HCT116 (cell line): ENCODE measurements at regions not wholly inside any gene's neighbourhood (a gene's known extent, or its start where the extent isn't known, plus 50 kb on each side); places are given as distances from the start of the nearest gene placed in this dataset.

Experiments
- ATAC-seq: fragments of 200-7000 bp; cut with Tn5 transposase; 2 replicates; pipeline ENCODE4 v1.9.1; 2020; ENCODE audit warnings: mild to moderate bottlenecking, moderate library complexity
- BruUV-seq: library from RNA; stranded (reverse); fragments of 400-500 nt; replicated peaks from 2 replicates; lab custom pipeline; 2021; lab: Mats Ljungman, UMichigan
- CTCF ChIA-PET: fragments of 300-600 bp; sonication (Branson Sonifier 250); formaldehyde crosslinking; loops from one replicate; lab custom pipeline; 2021; ENCODE audit warnings: antibody characterized with exemption; lab: Charles Lee
- POLR2A ChIA-PET: fragments of 300-600, 350-600 bp; sonication (Branson Sonifier 250); formaldehyde crosslinking; loops from one replicate; lab custom pipeline; 2021; ENCODE audit warnings: antibody characterized with exemption; lab: Charles Lee
- RAD21 ChIA-PET, 2 experiments: fragments of 300-600 bp; sonication (Branson Sonifier 250); formaldehyde crosslinking; loops; one replicate each; lab custom pipeline; 2023; ENCODE audit warnings: low total read pairs in 2 of 2; ENCODE audit not compliant: uncharacterized antibody in 2 of 2, unreplicated experiment in 2 of 2, low non-redundant PET in 1 of 2; lab: Charles Lee
- DNase-seq: peaks from one replicate; pipeline ENCODE4 v3.0.0-alpha.2; 2010; ENCODE audit warnings: low read depth, low spot score
- H2AFZ ChIP-seq: fragments of 200-600 bp; shearing (Covaris generic), sonication (generic); 2 replicates; pipeline ENCODE4 v1.6.1; 2017; ENCODE audit warnings: low read depth, mixed run types, mixed read lengths, antibody characterized with exemption, low read length; ENCODE audit not compliant: poor library complexity, severe bottlenecking
- H3K27ac ChIP-seq: 2 replicates; pipeline ENCODE4 v1.5.1; 2012; ENCODE audit warnings: low read depth, low read length
- H3K27me3 ChIP-seq: fragments of 200-600 bp; sonication (generic); 2 replicates; pipeline ENCODE4 v1.6.1; 2016; ENCODE audit warnings: mixed run types, low read length, mixed read lengths; ENCODE audit not compliant: insufficient read depth
- H3K36me3 ChIP-seq, 2 experiments: fragments of 200-500 bp in 1 of 2; fragments of 200-600 bp in 1 of 2; sonication (Bioruptor generic) in 1 of 2; sonication (generic) in 1 of 2; 2 replicates each; pipeline versions ENCODE4 v1.5.1 to v1.6.1; 2014 to 2016; ENCODE audit warnings: low read length in 2 of 2, inconsistent platforms in 1 of 2, mixed read lengths in 1 of 2, mixed run types in 1 of 2; ENCODE audit not compliant: insufficient read depth in 2 of 2, control insufficient read depth in 1 of 2
- H3K4me1 ChIP-seq, 2 experiments: fragments of 200-600 bp in 1 of 2; sonication (generic) in 1 of 2; 2 replicates each; pipeline versions ENCODE4 v1.5.1 to v1.6.1; 2012 to 2017; ENCODE audit warnings: low read length in 2 of 2, inconsistent platforms in 1 of 2, mild to moderate bottlenecking in 1 of 2, mixed read lengths in 1 of 2, mixed run types in 1 of 2, moderate library complexity in 1 of 2; ENCODE audit not compliant: insufficient read depth in 2 of 2, control insufficient read depth in 1 of 2
- H3K4me2 ChIP-seq: fragments of 200-600 bp; sonication (generic); 2 replicates; pipeline ENCODE4 v1.6.1; 2017; ENCODE audit warnings: mixed run types, low read length, mixed read lengths
- H3K4me3 ChIP-seq, 2 experiments: fragments of 200-600 bp in 1 of 2; sonication (generic) in 1 of 2; replicated peaks in 1 of 2; 2 replicates each; pipeline ENCODE4 v1.5.1; 2011 to 2016; ENCODE audit warnings: low read length in 2 of 2, control low read depth in 1 of 2, low read depth in 1 of 2, mild to moderate bottlenecking in 1 of 2, mixed read lengths in 1 of 2, mixed run types in 1 of 2
- H3K79me2 ChIP-seq: fragments of 200-600 bp; sonication (generic); 2 replicates; pipeline ENCODE4 v1.6.1; 2017; ENCODE audit warnings: mild to moderate bottlenecking, mixed run types, low read length, moderate library complexity, mixed read lengths; ENCODE audit not compliant: insufficient read depth
- H3K9ac ChIP-seq: fragments of 200-600 bp; sonication (generic); 2 replicates; pipeline ENCODE4 v1.6.1; 2016; ENCODE audit warnings: low read length, mixed read lengths
- H3K9me2 ChIP-seq: fragments of 200-600 bp; sonication (generic), shearing (Covaris generic); 2 replicates; pipeline ENCODE4 v1.6.1; 2017; ENCODE audit warnings: mixed run types, mild to moderate bottlenecking, moderate library complexity; ENCODE audit not compliant: insufficient read depth
- H3K9me3 ChIP-seq, 2 experiments: fragments of 200-500 bp in 1 of 2; fragments of 200-600 bp in 1 of 2; sonication (Bioruptor generic) in 1 of 2; sonication (generic) in 1 of 2; 2 replicates each; pipeline ENCODE4 v1.6.1; 2014 to 2017; ENCODE audit warnings: low read length in 2 of 2, mixed read lengths in 2 of 2, inconsistent platforms in 1 of 2, low read depth in 1 of 2, mild to moderate bottlenecking in 1 of 2, mixed run types in 1 of 2, moderate library complexity in 1 of 2; ENCODE audit not compliant: control insufficient read depth in 1 of 2, insufficient read depth in 1 of 2
- H4K20me1 ChIP-seq: fragments of 200-600 bp; sonication (generic), shearing (Covaris generic); 2 replicates; pipeline ENCODE4 v1.6.1; 2017; ENCODE audit warnings: mixed run types, mild to moderate bottlenecking, moderate library complexity; ENCODE audit not compliant: insufficient read depth
- ATF3 ChIP-seq: IDR thresholded peaks from 2 replicates; pipeline ENCODE4 v1.6.1; 2012
- CBX3 ChIP-seq: IDR thresholded peaks from 2 replicates; pipeline ENCODE4 v1.6.1; 2012; ENCODE audit warnings: low read depth
- CEBPB ChIP-seq: IDR thresholded peaks from 2 replicates; pipeline ENCODE4 v1.6.1; 2012; ENCODE audit warnings: low read depth
- EGR1 ChIP-seq: IDR thresholded peaks from 2 replicates; pipeline ENCODE4 v1.6.1; 2012; ENCODE audit warnings: low read depth
- ELF1 ChIP-seq: IDR thresholded peaks from 2 replicates; pipeline ENCODE4 v1.6.1; 2012; ENCODE audit warnings: low read depth, borderline replicate concordance
- EZH2phosphoT487 ChIP-seq: fragments of 200-600 bp; IDR thresholded peaks from 2 replicates; pipeline ENCODE4 v1.6.1; 2018; ENCODE audit warnings: antibody characterized with exemption, borderline replicate concordance
- FOSL1 ChIP-seq: IDR thresholded peaks from 2 replicates; pipeline ENCODE4 v1.6.1; 2012; ENCODE audit warnings: low read depth
- JUND ChIP-seq: IDR thresholded peaks from 2 replicates; pipeline ENCODE4 v1.6.1; 2012
- POLR2AphosphoS5 ChIP-seq: IDR thresholded peaks from 2 replicates; pipeline ENCODE4 v1.6.1; 2011; ENCODE audit warnings: mild to moderate bottlenecking, low read depth, low read length, moderate library complexity
- RAD21 ChIP-seq: IDR thresholded peaks from 2 replicates; pipeline ENCODE4 v1.6.1; 2012; ENCODE audit warnings: low read depth, mild to moderate bottlenecking
- SIN3A ChIP-seq: IDR thresholded peaks from 2 replicates; pipeline ENCODE4 v1.6.1; 2012; ENCODE audit warnings: low read depth
- SP1 ChIP-seq: IDR thresholded peaks from 2 replicates; pipeline ENCODE4 v1.6.1; 2012; ENCODE audit warnings: low read depth
- TCF7L2 ChIP-seq: IDR thresholded peaks from 2 replicates; pipeline ENCODE4 v1.7.0; 2011; ENCODE audit warnings: borderline replicate concordance, inconsistent platforms; ENCODE audit not compliant: insufficient read depth, insufficient read length; ENCODE audit errors: extremely low read depth
- YY1 ChIP-seq: IDR thresholded peaks from 2 replicates; pipeline ENCODE4 v1.6.1; 2011; ENCODE audit warnings: low read length, low read depth, moderate library complexity, mild to moderate bottlenecking; ENCODE audit not compliant: insufficient replicate concordance; ENCODE audit errors: extremely low read depth
- ZBTB33 ChIP-seq: IDR thresholded peaks from 2 replicates; pipeline ENCODE4 v1.6.1; 2011; ENCODE audit warnings: mild to moderate bottlenecking, low read length, moderate library complexity; ENCODE audit not compliant: insufficient replicate concordance; ENCODE audit errors: extremely low read depth
- ZFX ChIP-seq: fragments of 450-650 bp; IDR thresholded peaks from 2 replicates; pipeline ENCODE4 v1.6.1; 2017
- intact Hi-C: fragments of 100-400 bp; cut with micrococcal nuclease; formaldehyde crosslinking; loops from 2 replicates; pipeline ENCODE4 v1.10.0; 2022
- TF ChIP-seq, protein P1 (sequence below): IDR thresholded peaks from 2 replicates; pipeline ENCODE4 v1.6.1; 2012
- TF ChIP-seq, protein P2 (sequence below), 3 experiments: fragments of 200-600 bp in 1 of 3; sonication (generic) in 1 of 3; IDR thresholded peaks in 2 of 3; conservative IDR thresholded peaks in 1 of 3; 2 replicates each; pipeline ENCODE4 v1.5.1; 2012 to 2017; ENCODE audit warnings: low read depth in 2 of 3, low read length in 2 of 3, antibody characterized with exemption in 1 of 3, borderline replicate concordance in 1 of 3, control low read depth in 1 of 3, mild to moderate bottlenecking in 1 of 3, mixed read lengths in 1 of 3, mixed run types in 1 of 3, moderate library complexity in 1 of 3; ENCODE audit not compliant: insufficient read depth in 1 of 3

- BruUV-seq = no TSS peak
Observed at GRCh38 chr18:78889250-78889649, 90.4 kb upstream of the SALL3 start.

More at GRCh38 chr18:78889250-78889649, 90.4 kb upstream of the SALL3 start:
- no peaks in the 10 kb centered on the region for H3K36me3 ChIP-seq
- H3K4me1 ChIP-seq = no peaks in the 10 kb centered on the region
- no peak overlapping the region for H2AFZ ChIP-seq
- TF ChIP-seq, protein P1, sequence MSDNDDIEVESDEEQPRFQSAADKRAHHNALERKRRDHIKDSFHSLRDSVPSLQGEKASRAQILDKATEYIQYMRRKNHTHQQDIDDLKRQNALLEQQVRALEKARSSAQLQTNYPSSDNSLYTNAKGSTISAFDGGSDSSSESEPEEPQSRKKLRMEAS = no peak
- TF ChIP-seq YY1 (no peak), POLR2AphosphoS5 (no peak), ZBTB33 (no peak), CBX3 (no peak), ZFX (no peak), SP1 (no peak), ATF3 (no peak), EZH2phosphoT487 (no peak), CEBPB (no peak), SIN3A (no peak), FOSL1 (no peak), JUND (no peak), RAD21 (no peak), ELF1 (no peak), TCF7L2 (no peak), EGR1 (no peak)
- TF ChIP-seq, protein P2, sequence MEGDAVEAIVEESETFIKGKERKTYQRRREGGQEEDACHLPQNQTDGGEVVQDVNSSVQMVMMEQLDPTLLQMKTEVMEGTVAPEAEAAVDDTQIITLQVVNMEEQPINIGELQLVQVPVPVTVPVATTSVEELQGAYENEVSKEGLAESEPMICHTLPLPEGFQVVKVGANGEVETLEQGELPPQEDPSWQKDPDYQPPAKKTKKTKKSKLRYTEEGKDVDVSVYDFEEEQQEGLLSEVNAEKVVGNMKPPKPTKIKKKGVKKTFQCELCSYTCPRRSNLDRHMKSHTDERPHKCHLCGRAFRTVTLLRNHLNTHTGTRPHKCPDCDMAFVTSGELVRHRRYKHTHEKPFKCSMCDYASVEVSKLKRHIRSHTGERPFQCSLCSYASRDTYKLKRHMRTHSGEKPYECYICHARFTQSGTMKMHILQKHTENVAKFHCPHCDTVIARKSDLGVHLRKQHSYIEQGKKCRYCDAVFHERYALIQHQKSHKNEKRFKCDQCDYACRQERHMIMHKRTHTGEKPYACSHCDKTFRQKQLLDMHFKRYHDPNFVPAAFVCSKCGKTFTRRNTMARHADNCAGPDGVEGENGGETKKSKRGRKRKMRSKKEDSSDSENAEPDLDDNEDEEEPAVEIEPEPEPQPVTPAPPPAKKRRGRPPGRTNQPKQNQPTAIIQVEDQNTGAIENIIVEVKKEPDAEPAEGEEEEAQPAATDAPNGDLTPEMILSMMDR (IDR thresholded peaks at IDR 0.05 in 2 of 3, conservative IDR thresholded peaks at IDR 0.05 in 1 of 3; ENCODE audit: borderline replicate concordance in 1 of 3, insufficient read depth in 1 of 3, low read depth in 2 of 3, low read length in 2 of 3) = no peak
- no peaks in the 10 kb centered on the region for H4K20me1 ChIP-seq
- POLR2A ChIA-PET = no interaction called here
- no peaks in the 10 kb centered on the region for H3K9me3 ChIP-seq
- RAD21 ChIA-PET = no interaction called here
- no peaks in the 10 kb centered on the region for H3K9me2 ChIP-seq
- no peak overlapping the region for H3K9ac ChIP-seq
- no peaks in the 10 kb centered on the region for H3K79me2 ChIP-seq
- DNase-seq = no peak
- CTCF ChIA-PET = no interaction called here
- no peak overlapping the region for H3K4me2 ChIP-seq
- H3K27ac ChIP-seq = no peak overlapping the region
- intact Hi-C loops = no loop called here
- no peak overlapping the region for H3K4me3 ChIP-seq
- 0 out of 2 replicates have a peak, but pooled peaks cover 3% of the 10 kb centered on the region for H3K27me3 ChIP-seq
- no peak for ATAC-seq
